ENCODE measurements at regions not wholly inside any gene's neighbourhood (a gene's known extent, or its start where the extent isn't known, plus 50 kb on each side); places are given as distances from the start of the nearest gene placed in this dataset.

- TF ChIP-seq ZNF70 (CRISPR knock-in tag; IDR thresholded peaks at IDR 0.05) (no peak), ARNTL (CRISPR knock-in tag; IDR thresholded peaks at IDR 0.05; ENCODE audit: borderline replicate concordance, low read depth) (no peak), CREB5 (CRISPR knock-in tag; IDR thresholded peaks at IDR 0.05; ENCODE audit: low read depth) (no peak), ZFP3 (CRISPR knock-in tag; IDR thresholded peaks at IDR 0.05) (no peak), ISL1 (CRISPR knock-in tag; IDR thresholded peaks at IDR 0.05) (no peak), ESRRG (CRISPR knock-in tag; IDR thresholded peaks at IDR 0.05) (no peak), TOX (CRISPR knock-in tag; IDR thresholded peaks at IDR 0.05; ENCODE audit: borderline replicate concordance) (no peak), BACH2 (CRISPR knock-in tag; IDR thresholded peaks at IDR 0.05; ENCODE audit: borderline replicate concordance) (no peak), CSDC2 (CRISPR knock-in tag; IDR thresholded peaks at IDR 0.05) (no peak), ZNF8 (CRISPR knock-in tag; IDR thresholded peaks at IDR 0.05) (no peak), CSRNP3 (CRISPR knock-in tag; IDR thresholded peaks at IDR 0.05) (no peak), ZNF565 (CRISPR knock-in tag; conservative IDR thresholded peaks at IDR 0.05; ENCODE audit: low read depth) (no peak), SNAI2 (CRISPR knock-in tag; IDR thresholded peaks at IDR 0.05) (no peak), POU6F1 (CRISPR knock-in tag; IDR thresholded peaks at IDR 0.05; ENCODE audit: borderline replicate concordance, low read depth) (no peak)
- ATAC-seq = no peak
These were observed 93.2 kb upstream of the CXCL14 start for GRCh38 chr5:135671966-135672365.

- TF ChIP-seq OSR1 (CRISPR knock-in tag; IDR thresholded peaks at IDR 0.05) = no peak
- TF ChIP-seq TCF4 (CRISPR knock-in tag; IDR thresholded peaks at IDR 0.05; ENCODE audit: borderline replicate concordance) = no peak
- TF ChIP-seq BACH2 (CRISPR knock-in tag; IDR thresholded peaks at IDR 0.05; ENCODE audit: borderline replicate concordance) = no peak
- TF ChIP-seq ZNF565 (CRISPR knock-in tag; conservative IDR thresholded peaks at IDR 0.05; ENCODE audit: low read depth) = no peak
- no peak for TF ChIP-seq GLIS3 (CRISPR knock-in tag; IDR thresholded peaks at IDR 0.05)
- ATAC-seq = no peak
These were observed 92.4 kb upstream of the CXCL14 start for GRCh38 chr5:135671052-135671705.

GRCh38 chr5:135670588-135670987 is 91.8 kb upstream of the CXCL14 start:
- ATAC-seq = no peak
- TF ChIP-seq ARNTL (CRISPR knock-in tag; IDR thresholded peaks at IDR 0.05; ENCODE audit: borderline replicate concordance, low read depth) (no peak), ZNF70 (CRISPR knock-in tag; IDR thresholded peaks at IDR 0.05) (no peak), CREB5 (CRISPR knock-in tag; IDR thresholded peaks at IDR 0.05; ENCODE audit: low read depth) (no peak), ISL1 (CRISPR knock-in tag; IDR thresholded peaks at IDR 0.05) (no peak), PATZ1 (CRISPR knock-in tag; IDR thresholded peaks at IDR 0.05; ENCODE audit: borderline replicate concordance) (no peak), TCF4 (CRISPR knock-in tag; IDR thresholded peaks at IDR 0.05; ENCODE audit: borderline replicate concordance) (no peak), CSRNP3 (CRISPR knock-in tag; IDR thresholded peaks at IDR 0.05) (no peak), ZNF565 (CRISPR knock-in tag; conservative IDR thresholded peaks at IDR 0.05; ENCODE audit: low read depth) (no peak), OSR1 (CRISPR knock-in tag; IDR thresholded peaks at IDR 0.05) (no peak), TOX (CRISPR knock-in tag; IDR thresholded peaks at IDR 0.05; ENCODE audit: borderline replicate concordance) (no peak), PPARA (CRISPR knock-in tag; IDR thresholded peaks at IDR 0.05; ENCODE audit: borderline replicate concordance) (no peak), ZC3H10 (CRISPR knock-in tag; IDR thresholded peaks at IDR 0.05) (no peak), CSDC2 (CRISPR knock-in tag; IDR thresholded peaks at IDR 0.05) (no peak)

All from SK-N-SH treated with all-trans-retinoic acid at 6 μM for 48 hours (cell line).